GM23248 (cell line): ENCODE measurements at regions not wholly inside any gene's neighbourhood (a gene's known extent, or its start where the extent isn't known, plus 50 kb on each side); places are given as distances from the start of the nearest gene placed in this dataset.

ENCODE experiments used
- DNase-seq: peaks from one replicate; pipeline ENCODE4 v3.0.0-alpha.2; 2015
- H2AFZ ChIP-seq: fragments of 200-600 bp; sonication (generic); 2 replicates; pipeline ENCODE4 v1.6.1; 2016; ENCODE audit warnings: antibody characterized with exemption
- H3F3A ChIP-seq: fragments of 200-600 bp; sonication (generic); 2 replicates; pipeline ENCODE4 v1.6.1; 2016; ENCODE audit warnings: mild to moderate bottlenecking, antibody characterized with exemption, mixed run types; ENCODE audit not compliant: insufficient read depth
- H3K27ac ChIP-seq: fragments of 200-600 bp; sonication (generic); 2 replicates; pipeline ENCODE4 v1.5.1; 2016; ENCODE audit warnings: mild to moderate bottlenecking
- H3K27me3 ChIP-seq: fragments of 200-600 bp; sonication (generic); replicated peaks from 2 replicates; pipeline ENCODE4 v1.6.1; 2016; ENCODE audit warnings: mild to moderate bottlenecking; ENCODE audit not compliant: insufficient read depth
- H3K36me3 ChIP-seq: fragments of 200-600 bp; sonication (generic); 2 replicates; pipeline ENCODE4 v1.6.1; 2016; ENCODE audit warnings: low read depth, mild to moderate bottlenecking
- H3K4me1 ChIP-seq: fragments of 200-600 bp; sonication (generic); 2 replicates; pipeline ENCODE4 v1.6.1; 2016; ENCODE audit warnings: mild to moderate bottlenecking; ENCODE audit not compliant: insufficient read depth
- H3K4me2 ChIP-seq: fragments of 200-600 bp; sonication (generic); one replicate; pipeline ENCODE4 v1.6.1; 2016; ENCODE audit warnings: mild to moderate bottlenecking; ENCODE audit not compliant: unreplicated experiment
- H3K4me3 ChIP-seq: fragments of 200-600 bp; sonication (generic); 2 replicates; pipeline ENCODE4 v1.5.1; 2016; ENCODE audit warnings: mild to moderate bottlenecking
- H3K79me2 ChIP-seq: fragments of 200-600 bp; sonication (generic); 2 replicates; pipeline ENCODE4 v1.6.1; 2016; ENCODE audit warnings: mild to moderate bottlenecking; ENCODE audit not compliant: insufficient read depth
- H3K9ac ChIP-seq: fragments of 200-600 bp; sonication (generic); 2 replicates; pipeline ENCODE4 v1.6.1; 2016; ENCODE audit warnings: mild to moderate bottlenecking
- H3K9me2 ChIP-seq: fragments of 200-600 bp; sonication (generic); 2 replicates; pipeline ENCODE4 v1.6.1; 2016; ENCODE audit warnings: mixed run types, mild to moderate bottlenecking, moderate library complexity; ENCODE audit not compliant: insufficient read depth
- H3K9me3 ChIP-seq: fragments of 200-600 bp; sonication (generic); one replicate; pipeline ENCODE4 v1.6.1; 2017; ENCODE audit warnings: low read depth
- H4K20me1 ChIP-seq: fragments of 200-600 bp; sonication (generic); 2 replicates; pipeline ENCODE4 v1.6.0; 2016; ENCODE audit not compliant: insufficient read depth
- EZH2 ChIP-seq: fragments of 200-600 bp; sonication (generic); IDR thresholded peaks from 2 replicates; pipeline ENCODE4 v1.6.1; 2018; ENCODE audit warnings: antibody characterized with exemption, mild to moderate bottlenecking; ENCODE audit not compliant: insufficient read depth, poor library complexity, severe bottlenecking
- EZH2phosphoT487 ChIP-seq: fragments of 200-600 bp; sonication (generic); IDR thresholded peaks from 2 replicates; pipeline ENCODE4 v1.6.1; 2018; ENCODE audit warnings: antibody characterized with exemption, moderate library complexity, mild to moderate bottlenecking, low read depth; ENCODE audit not compliant: insufficient read depth
- WGBS, 2 experiments: methylation state at CpG; one replicate each; pipeline ENCODE4 v1.1.6; 2015 to 2017; ENCODE audit warnings: low lambda C conversion rate in 2 of 2, low coverage in 1 of 2; ENCODE audit errors: missing lambda C conversion rate in 2 of 2; 5-methylcytosine and 5-hydroxymethylcytosine counted together
- in situ Hi-C: fragments of 300-500 bp; cut with MboI; formaldehyde crosslinking; loops from 2 replicates; pipeline ENCODE4 v1.15.0; 2020

DNA sequence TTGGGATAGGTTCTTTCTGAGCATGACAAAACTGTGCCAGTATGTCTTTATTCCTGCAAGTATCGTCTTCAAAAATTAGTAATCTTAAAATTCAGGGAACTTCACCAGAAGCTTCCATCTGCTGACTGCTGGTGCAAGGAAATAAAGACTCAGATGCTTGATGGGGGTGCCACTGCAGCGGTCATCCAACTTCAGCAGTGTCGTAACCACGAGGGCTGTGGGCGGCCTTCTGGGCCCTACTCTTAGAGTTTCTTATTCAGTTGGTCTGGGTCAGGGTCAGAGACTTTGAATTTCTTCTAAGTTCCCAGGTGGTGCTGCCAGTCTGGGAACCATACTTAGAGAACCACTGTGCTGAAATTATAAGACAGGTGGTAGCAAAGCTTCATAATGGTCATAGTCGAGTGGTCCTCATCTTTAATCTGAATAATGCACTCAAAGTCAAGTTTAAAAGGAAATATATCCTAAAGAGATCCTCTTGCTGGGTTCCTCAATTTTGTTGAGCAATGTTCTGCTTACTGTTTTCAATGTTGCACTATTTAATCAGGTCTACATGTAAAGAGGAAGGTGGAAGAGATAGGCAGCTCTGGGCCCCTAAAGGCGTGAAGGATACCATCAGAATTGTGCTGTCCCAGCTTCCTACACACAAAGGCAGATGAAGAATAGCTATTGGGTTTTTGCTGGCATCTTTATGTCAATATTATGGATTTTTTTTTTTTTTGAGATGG lies 165.4 kb upstream of the GMDS start:
- H3K79me2 ChIP-seq, result no peaks in the 10 kb centered on the region
- no peaks in the 10 kb centered on the region for H3K9me2 ChIP-seq
- H3K27me3 ChIP-seq, result no peaks in the 10 kb centered on the region
- in situ Hi-C loops, result no loop called here
- 55% methylated on average over 7 of the region's 7 CpGs for WGBS, 2 experiments
- H3K4me3 ChIP-seq, result no peak overlapping the region
- DNase-seq, result no peak
- H3K36me3 ChIP-seq, result no peaks in the 10 kb centered on the region
- no peak overlapping the region for H3K9ac ChIP-seq
- peaks cover 18% of the 10 kb centered on the region for H3K4me1 ChIP-seq
- H3K4me2 ChIP-seq, result no peak overlapping the region
- H4K20me1 ChIP-seq, result no peaks in the 10 kb centered on the region
- no peak overlapping the region for H2AFZ ChIP-seq
- TF ChIP-seq EZH2phosphoT487 (no peak), EZH2 (no peak)
- no peaks in the 10 kb centered on the region for H3K9me3 ChIP-seq
- H3K27ac ChIP-seq, result no peak overlapping the region
- peaks cover 11% of the 10 kb centered on the region for H3F3A ChIP-seq

DNA sequence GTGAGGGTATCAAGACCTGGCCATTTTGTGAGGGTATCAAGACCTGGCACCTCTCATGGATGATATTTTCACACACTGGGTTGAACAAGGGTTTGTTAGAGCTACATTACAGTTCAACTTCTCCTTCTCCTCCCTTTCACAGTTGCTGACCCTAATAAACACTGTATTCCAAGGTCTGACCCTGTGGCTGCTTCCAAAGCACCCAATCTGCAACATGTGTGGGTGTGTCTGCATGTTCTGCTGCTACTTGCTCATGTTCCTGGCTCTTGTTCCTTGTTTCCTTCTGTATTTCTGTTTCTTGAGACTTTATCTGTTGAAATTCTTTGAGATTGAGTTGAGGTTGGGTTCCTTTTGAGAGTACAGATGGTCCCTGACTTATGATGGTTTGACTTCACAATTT lies 162.1 kb upstream of the GMDS start:
- H3K27me3 ChIP-seq, result no peaks in the 10 kb centered on the region
- H3K9me3 ChIP-seq, result no peaks in the 10 kb centered on the region
- H2AFZ ChIP-seq, result no peak overlapping the region
- H3K9ac ChIP-seq, result no peak overlapping the region
- H3F3A ChIP-seq, result peaks cover 9% of the 10 kb centered on the region
- no peak overlapping the region for H3K4me3 ChIP-seq
- H4K20me1 ChIP-seq, result no peaks in the 10 kb centered on the region
- TF ChIP-seq EZH2 (no peak), EZH2phosphoT487 (no peak)
- no peaks in the 10 kb centered on the region for H3K9me2 ChIP-seq
- no peak overlapping the region for H3K4me2 ChIP-seq
- no peak for DNase-seq
- in situ Hi-C loops, result no loop called here
- H3K27ac ChIP-seq, result no peak overlapping the region
- H3K79me2 ChIP-seq, result no peaks in the 10 kb centered on the region
- H3K4me1 ChIP-seq, result peaks cover 8% of the 10 kb centered on the region
- no peaks in the 10 kb centered on the region for H3K36me3 ChIP-seq

DNA sequence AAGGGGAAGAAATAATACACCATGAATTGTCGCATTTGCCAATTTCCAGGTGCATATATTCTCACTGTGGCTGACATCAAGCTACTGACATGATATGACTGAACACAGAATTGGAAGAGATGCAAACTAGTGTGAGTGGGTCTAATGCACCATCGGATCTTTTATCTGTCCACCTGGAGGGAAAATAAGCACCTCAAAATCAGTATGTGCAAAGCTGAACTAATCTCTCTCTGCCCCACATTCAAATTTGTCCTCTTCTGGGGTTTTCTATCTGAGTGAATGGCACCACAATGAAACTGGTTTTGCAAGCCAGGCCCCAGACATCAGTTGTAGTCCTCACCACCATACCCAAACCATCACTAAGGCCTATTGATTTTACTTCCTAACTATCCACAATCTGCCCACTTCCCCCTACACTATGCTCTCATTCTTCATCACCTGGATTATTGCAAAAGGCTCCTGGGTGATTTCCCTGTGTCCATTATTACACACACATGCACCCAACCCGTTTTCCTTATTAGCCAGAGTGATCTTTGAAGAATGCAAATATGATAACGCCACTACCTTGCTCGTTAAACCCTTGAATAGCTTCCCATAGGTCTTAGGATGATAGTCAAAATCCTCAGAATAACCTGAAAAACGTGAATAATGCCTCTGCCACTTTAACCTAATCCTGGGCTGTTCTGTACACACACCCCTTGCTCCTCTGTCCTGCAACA lies 159.0 kb upstream of the GMDS start:
- Histone ChIP-seq H3K9me2 (no peaks in the 10 kb centered on the region), H3K36me3 (no peaks in the 10 kb centered on the region), H3K9ac (no peak overlapping the region), H3K4me3 (no peak overlapping the region), H3K27me3 (no peaks in the 10 kb centered on the region; the same call in 1 of the 2 replicates), H2AFZ (no peak overlapping the region), H3K27ac (no peak overlapping the region), H4K20me1 (no peaks in the 10 kb centered on the region), H3K79me2 (no peaks in the 10 kb centered on the region), H3K4me2 (no peak overlapping the region), H3K9me3 (no peaks in the 10 kb centered on the region), H3K4me1 (no peaks in the 10 kb centered on the region), H3F3A (no peaks in the 10 kb centered on the region)
- in situ Hi-C loops, result no loop called here
- TF ChIP-seq EZH2 (no peak), EZH2phosphoT487 (no peak)
- DNase-seq, result no peak
- 39 to 51% methylated on average over 6 of the region's 6 CpGs for WGBS, 2 experiments

GRCh38 chr6:2403546-2403945 lies 158.1 kb upstream of the GMDS start:
- H3F3A ChIP-seq, result no peaks in the 10 kb centered on the region
- no peaks in the 10 kb centered on the region for H4K20me1 ChIP-seq
- H3K9me2 ChIP-seq, result no peaks in the 10 kb centered on the region
- H2AFZ ChIP-seq, result no peak overlapping the region
- 45 to 65% methylated on average over 4 of the region's 4 CpGs for WGBS, 2 experiments
- no peak for DNase-seq
- no peaks in the 10 kb centered on the region for H3K79me2 ChIP-seq
- H3K4me2 ChIP-seq, result no peak overlapping the region
- H3K36me3 ChIP-seq, result no peaks in the 10 kb centered on the region
- no peak overlapping the region for H3K27ac ChIP-seq
- no peak overlapping the region for H3K4me3 ChIP-seq
- in situ Hi-C loops, result no loop called here
- H3K9me3 ChIP-seq, result no peaks in the 10 kb centered on the region
- TF ChIP-seq EZH2 (no peak), EZH2phosphoT487 (no peak)
- H3K9ac ChIP-seq, result no peak overlapping the region
- H3K4me1 ChIP-seq, result no peaks in the 10 kb centered on the region
- H3K27me3 ChIP-seq, result no peaks in the 10 kb centered on the region; the same call in 1 of the 2 replicates
